GM19239 (cell line): ENCODE measurements at regions not wholly inside any gene's neighbourhood (a gene's known extent, or its start where the extent isn't known, plus 50 kb on each side); places are given as distances from the start of the nearest gene placed in this dataset.

ENCODE experiments used
- DNase-seq: peaks from one replicate; pipeline ENCODE4 v3.0.0; 2011; ENCODE audit warnings: low spot score; ENCODE audit not compliant: insufficient read length
- FAIRE-seq: peaks from 2 replicates; lab custom pipeline; 2011; peaks lifted over from hg19 to GRCh38; lab: Jason Lieb, UNC

DNA sequence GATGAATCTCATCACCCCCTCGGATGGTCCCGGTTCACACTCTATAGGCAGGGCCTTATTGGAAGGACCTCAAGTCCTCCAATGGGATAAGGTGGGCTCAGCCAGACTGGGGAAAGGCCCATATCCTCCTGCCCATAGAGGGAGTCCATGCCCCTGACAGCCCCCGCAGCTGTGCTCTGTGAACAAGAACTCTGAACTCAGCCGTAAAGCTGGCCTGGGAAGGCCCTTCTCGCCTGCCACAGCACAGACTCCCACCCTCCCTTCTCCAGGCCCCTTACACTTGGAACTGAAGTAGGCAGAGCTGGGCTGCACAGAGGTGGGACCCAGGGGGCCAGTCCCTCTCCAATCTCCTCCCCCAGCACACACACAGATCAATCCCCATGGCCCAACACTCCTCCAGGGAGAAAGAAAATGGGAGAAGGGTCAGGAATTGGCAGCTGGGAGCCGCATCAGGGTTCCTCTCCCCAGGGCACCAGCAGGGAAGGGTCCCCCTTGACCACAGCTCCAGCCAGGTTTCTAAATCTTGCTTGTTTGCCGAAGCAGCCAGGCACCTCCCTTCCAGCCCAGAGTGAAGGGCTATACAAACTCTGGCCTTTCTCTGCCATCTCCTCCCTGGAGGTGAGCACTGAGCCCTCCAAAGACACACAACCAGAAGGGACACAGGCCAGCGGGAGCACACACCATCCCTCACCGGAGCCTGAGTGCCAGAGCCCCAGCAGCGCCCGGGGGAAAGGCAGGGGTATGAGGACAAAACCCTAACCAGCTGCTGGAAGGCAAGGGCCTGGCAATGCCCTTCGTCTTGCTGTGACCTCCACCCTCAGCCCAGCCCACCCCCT lies 454.1 kb downstream of the SOX9 start:
- FAIRE-seq = no peak
- no peak for DNase-seq

DNA sequence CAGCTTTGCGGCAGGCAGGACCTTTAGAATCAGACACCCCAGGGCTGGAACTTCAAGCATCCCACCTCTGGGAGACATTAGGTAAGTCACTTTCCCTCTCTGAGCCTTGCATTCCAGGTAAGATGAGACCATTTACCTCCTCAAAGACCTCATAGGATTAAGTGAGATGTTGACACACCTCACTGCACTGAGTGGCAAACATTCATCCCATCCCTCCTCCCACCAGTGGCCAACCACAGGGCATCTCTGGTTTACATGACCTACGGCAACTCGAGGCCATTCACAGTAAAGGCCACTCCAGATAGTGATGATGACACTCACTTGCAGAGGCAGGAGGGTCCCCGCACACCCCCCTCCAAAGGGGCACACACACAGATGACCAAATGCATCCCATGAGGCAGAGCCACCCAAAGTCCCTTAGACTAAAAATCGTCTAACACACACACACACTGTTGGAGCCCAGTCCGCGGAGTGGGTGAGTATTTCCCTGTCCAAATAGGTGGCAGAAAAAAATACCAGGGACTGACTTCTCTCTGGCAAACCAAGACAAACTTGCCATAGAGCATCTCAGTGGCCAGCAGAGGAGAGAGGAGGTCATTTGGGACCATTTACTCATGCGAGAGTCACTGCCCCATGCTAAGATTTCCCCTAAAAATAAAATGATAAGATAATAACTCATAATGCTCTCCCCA lies 454.9 kb downstream of the SOX9 start:
- FAIRE-seq = no peak
- no peak for DNase-seq

DNA sequence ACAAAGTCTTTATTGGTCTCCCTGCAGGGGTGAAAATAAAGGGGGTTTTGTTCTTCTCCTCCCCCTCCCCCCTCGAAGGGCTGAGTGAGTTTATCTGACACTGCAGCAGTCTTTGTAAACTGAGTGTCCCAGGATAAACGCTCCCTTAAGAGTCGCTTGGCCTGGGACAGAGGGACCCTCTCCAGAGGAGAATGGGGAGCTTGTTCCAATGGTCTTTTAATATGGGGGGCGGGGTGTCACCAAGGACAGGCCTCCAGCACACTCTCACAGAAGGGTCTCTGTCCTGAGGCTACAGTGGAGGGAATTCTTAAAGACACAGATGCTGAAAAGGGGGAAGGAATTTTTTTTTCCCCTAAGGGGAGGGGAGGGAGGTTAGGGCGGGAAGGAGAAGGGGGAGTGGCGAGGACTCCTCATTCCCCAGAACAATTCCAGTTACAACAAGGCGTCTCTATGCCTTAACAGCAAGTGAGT lies 455.5 kb downstream of the SOX9 start:
- no peak for FAIRE-seq
- no peak for DNase-seq

GRCh38 chr17:72578817-72579470 lies 458.1 kb downstream of the SOX9 start:
- no peak for FAIRE-seq

GRCh38 chr17:72579990-72580320 lies 459.1 kb downstream of the SOX9 start:
- FAIRE-seq (no peak), DNase-seq (no peak)

More at GRCh38 chr17:72578817-72579470, 458.1 kb downstream of the SOX9 start:
- no peak for DNase-seq

- no peak for DNase-seq
- FAIRE-seq = no peak
Observed at GRCh38 chr17:72580321-72581127, 459.7 kb downstream of the SOX9 start.

DNA sequence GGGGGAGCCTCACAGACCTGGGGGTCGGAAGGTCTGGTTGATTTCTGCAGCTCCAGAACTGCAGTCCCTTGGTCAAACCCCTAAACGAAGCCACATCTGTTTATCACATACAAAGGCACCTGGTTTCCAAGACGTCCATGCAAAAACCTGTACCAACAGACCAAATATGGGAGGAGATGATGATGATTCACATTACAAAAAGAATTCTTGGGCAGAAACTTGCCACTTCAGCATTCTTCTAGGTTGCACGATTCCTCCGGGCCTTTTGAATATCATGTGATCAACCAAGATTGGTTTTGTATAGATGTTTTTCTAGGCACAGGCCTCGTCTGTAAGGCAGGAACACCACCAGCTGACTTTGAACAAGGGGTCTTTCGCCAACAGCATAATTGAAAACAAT lies 466.3 kb downstream of the SOX9 start:
- no peak for DNase-seq
- FAIRE-seq = no peak

DNA sequence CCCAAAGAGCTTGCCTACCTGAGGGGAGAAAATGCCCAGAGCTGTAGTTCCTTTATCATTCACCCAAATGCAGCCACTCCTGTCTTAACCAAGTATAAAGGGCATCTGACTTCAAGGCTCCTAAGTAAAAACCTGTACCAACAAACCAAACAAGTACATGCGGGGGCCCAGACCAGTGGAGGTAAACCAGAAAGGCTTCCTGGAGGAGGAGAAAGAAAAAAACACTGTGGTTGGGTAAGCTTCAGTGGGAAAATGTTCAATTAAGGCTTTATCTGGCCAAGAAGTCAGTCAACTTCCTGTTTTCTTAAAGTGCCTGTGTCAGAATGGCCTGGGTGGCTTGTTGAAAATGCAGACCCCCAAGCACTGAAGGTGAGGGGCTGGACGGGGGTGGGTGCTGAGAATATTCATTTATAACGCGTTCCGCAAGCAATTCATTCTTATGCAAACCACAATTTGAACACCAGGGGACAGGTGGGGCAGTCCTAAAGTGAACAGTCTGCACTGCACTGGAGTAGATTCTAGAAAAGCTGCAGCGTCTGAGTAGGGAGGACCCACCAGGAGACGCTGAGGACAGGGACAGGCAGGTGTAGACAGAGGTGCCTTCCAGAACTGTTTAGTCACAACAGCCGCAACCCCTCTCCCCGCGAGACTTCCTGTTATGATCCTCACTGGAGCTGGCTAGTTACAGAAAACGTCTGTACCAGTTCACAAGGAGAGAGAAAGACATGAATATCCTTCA lies 467.1 kb downstream of the SOX9 start:
- DNase-seq (no peak), FAIRE-seq (no peak)

DNA sequence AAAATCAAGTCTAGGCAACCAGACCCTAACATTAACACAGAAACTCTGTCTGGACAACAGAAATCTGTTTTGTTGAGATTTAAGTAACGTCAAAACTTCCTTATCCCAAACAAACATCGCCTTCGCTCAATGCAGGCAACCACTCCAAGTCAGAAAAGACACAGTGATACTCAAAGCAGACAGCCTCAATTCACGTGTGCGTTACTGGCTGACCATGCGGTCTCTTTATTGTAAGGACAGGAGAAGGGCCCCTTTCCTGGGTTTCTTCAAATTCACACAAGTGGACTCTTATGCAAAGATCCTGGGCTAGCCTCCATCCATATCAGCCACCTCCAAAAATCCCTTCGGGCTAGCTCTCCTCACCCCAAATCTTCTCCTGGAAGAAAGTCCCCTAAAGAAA lies 467.7 kb downstream of the SOX9 start:
- DNase-seq = no peak
- no peak for FAIRE-seq

DNA sequence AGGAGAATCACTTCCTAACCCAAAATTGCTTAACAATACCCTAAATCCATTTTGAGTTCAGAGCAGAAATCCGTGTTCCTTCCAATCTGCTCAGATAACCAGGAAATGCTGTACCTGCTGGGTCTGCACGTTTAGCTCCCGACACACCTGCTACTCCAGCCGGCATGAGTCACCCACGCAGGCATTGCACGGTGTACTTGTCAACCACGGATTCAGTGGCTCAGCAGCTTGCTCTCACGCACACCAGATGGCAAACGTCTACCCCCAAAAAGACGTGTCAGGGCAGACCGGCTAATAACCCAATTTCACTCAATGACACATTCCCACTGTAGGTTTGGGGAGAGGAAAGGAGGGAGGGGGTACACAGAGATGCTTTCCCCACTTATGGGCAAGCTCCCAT lies 468.1 kb downstream of the SOX9 start:
- FAIRE-seq (no peak), DNase-seq (no peak)

GRCh38 chr17:72590382-72590781 lies 469.6 kb downstream of the SOX9 start:
- DNase-seq = no peak
- no peak for FAIRE-seq

GRCh38 chr17:72590882-72591281 lies 470.1 kb downstream of the SOX9 start:
- no peak for FAIRE-seq

DNA sequence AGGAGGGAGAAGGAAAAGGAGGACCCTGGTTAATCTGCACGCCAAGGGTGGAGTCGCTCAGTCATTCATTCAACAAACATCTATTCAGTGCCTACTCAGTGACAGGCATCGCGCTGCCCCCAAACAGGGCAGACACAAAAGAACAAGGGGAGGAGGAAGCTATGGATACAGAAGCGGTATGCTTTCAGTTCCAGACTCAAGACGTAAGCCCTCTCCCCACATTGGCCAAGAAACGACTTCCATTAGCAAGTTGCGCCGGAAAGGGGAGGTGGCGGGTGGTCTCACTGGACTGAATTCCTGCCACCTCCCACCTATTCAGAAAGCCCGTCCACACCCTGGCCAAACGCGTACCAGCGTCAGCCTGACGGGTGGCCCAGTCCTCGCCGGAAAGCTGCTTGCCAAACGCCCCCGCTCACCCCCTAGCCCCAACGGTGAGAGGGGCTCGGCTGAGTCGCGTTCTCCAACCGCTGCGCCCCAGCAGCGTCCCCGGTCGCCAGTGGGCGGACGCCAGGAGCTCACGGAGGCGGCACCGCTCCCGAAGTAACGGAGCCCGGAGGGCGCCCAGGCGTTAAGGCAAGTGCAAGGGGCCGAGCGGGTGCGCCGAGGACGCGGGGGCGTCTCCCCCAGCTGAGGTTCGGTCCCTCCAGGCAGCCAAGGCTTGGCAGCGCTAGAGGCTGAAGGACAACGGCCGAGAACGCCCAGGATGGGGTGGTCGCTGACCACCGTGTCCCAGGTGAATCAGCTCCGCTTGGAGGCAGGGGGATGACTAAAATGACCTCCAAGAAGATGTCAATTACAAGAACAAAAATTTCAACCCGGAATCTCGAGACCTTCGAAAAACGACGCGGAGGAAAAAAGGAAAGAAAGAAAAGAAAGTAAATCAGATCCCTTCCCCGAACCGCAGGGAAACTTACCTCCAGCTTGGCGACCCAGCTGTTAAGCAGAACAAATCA lies 470.7 kb downstream of the SOX9 start:
- FAIRE-seq = no peak
- no peak for DNase-seq

More at GRCh38 chr17:72590882-72591281, 470.1 kb downstream of the SOX9 start:
- DNase-seq = no peak

DNA sequence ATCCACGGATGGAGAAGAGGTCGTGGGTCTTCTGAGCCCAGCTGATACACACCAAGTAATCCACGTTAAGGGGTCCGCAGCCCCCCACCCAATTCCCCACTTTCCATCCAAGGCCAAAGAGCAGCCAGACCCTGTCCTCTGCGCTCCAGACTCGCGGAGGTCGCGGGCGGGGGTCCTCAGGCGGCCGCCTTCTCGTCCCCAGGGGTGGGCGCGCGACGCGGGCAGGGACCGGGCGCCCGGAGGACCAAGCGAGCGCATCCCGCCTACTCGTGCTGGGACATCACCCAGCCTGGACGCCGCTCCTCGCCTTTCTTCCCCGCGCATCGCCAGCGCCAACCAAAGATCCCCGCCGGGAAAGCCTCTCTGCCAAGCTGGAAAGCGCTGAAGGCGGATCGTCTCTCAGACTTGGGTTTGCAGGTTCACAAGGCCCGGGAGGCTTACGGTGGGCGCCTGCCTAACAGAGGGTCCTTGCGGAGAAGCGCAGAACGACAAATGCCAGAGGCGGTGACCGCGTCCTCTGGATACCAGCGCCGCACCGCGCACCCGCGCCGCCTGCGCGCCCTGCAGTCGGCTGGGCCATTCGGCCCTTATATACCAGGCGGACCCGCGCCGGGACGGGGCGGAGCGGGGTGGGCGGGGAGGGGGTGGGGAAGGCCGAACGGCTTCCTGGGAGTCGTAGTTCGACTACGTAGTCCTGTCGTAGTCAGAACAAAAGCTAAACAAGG lies 471.6 kb downstream of the SOX9 start:
- FAIRE-seq (peak; percentile 48), DNase-seq (peak; percentile 57)

DNA sequence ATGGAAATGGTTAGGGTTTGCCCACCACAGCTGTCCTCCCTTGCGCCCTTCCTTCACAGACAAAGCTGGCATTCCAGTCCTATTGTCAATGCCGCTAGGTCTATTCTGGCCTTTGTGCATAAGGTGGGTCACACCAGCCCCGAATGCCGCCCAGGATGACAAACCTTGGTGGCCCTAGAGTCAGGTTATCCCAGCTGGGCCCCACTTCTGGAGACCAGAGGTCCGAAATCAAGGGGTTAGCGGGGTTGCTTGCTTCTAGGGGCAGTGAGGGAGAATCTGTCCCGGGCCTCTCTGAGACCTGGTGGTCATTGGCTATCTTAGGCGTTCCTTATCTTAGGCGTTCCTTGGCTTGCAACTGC lies 472.1 kb downstream of the SOX9 start:
- DNase-seq (no peak), FAIRE-seq (no peak)

DNA sequence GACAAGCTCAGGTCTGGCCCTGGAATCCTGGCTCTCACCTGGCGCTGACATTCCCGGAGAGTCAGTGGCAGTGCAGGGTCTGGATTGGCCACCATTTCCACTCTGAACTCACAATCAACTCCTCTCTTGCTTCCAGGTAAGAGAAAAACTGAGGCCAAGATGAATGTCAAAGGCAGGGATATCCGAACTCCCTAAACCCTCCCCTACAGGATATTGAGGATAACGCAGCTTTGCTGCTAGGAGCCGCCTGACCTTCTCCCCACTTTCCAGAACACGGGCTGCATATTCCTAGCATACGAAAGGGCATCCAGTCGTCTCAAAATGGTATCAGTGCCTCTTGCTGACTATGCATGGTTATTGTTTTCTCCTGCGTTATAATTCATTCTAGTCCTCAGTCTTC lies 473.4 kb downstream of the SOX9 start:
- no peak for FAIRE-seq
- DNase-seq = no peak
